GM21576 (cell line): ENCODE measurements at regions not wholly inside any gene's neighbourhood (a gene's known extent, or its start where the extent isn't known, plus 50 kb on each side); places are given as distances from the start of the nearest gene placed in this dataset.
"Not testable (repeated sequence)": the region's sequence is repeated elsewhere in the genome, so short reads cannot be mapped to it uniquely, and the experiment has no call there.

Experiments
- ATAC-seq: cut with Tn5 transposase; IDR thresholded peaks from one replicate; pipeline ENCODE4 v1.9.1; 2021; ENCODE audit warnings: mild to moderate bottlenecking, moderate library complexity; ENCODE audit not compliant: unreplicated experiment

DNA sequence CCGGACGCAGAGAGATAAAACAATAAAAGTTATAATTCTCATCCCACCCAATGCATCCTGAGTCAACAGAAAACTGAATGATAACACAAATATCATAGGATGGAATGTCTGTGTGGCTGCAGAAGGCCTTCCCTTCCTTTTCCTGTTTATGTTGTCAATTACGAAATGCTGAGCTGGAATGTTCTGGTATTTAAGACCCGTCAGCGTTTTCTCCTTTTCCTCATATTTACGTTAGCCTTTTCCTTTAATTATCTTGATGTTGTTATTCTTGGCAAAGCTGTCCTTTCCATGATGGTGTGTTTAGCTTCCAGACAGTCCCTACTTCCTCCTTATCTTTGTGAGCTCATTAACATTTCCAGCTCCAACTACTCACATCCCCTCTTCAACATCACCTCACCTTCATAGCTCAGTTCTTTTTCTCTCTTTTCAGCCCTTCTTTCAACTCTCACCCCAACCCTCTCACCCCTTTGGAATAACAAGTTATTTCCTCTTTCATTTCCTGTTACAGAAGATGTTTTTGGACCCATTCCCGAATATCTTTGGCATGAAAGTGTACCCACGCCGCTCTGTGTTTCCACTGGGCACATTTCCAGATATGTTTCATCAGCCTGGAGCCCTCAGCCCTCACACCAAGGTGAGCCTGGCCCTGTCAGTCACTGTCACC, 221.6 kb downstream of the NR2F1-AS1 start:
- ATAC-seq = no peak

GRCh38 chr5:93358176-93358575, 222.8 kb downstream of the NR2F1-AS1 start:
- no peak for ATAC-seq

GRCh38 chr5:93357686-93358085, 223.3 kb downstream of the NR2F1-AS1 start:
- no peak for ATAC-seq

GRCh38 chr5:93355691-93356090, 225.3 kb downstream of the NR2F1-AS1 start:
- ATAC-seq = no peak

DNA sequence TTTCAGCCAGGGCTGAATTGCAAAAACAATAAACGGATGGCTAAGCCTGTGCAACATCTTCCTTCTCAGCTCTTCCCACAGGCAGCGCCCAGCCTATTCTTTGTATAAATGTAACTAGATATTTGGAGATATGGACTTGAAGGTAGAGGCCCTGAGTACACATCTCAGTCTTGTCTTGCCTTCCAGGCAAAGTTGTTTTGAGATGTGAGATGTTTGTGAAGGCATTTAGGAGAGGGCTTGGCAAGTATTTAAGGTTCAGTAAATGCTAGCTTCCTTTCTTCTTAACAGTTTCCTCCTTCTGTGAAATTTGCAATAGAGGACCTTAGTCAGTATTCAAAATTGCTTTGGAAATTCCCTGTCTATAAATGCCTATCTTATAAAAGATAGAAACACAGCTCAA, 228.8 kb downstream of the NR2F1-AS1 start:
- no peak for ATAC-seq

- no peak for ATAC-seq
Measured at GRCh38 chr5:93349613-93350012, 231.4 kb downstream of the NR2F1-AS1 start.

DNA sequence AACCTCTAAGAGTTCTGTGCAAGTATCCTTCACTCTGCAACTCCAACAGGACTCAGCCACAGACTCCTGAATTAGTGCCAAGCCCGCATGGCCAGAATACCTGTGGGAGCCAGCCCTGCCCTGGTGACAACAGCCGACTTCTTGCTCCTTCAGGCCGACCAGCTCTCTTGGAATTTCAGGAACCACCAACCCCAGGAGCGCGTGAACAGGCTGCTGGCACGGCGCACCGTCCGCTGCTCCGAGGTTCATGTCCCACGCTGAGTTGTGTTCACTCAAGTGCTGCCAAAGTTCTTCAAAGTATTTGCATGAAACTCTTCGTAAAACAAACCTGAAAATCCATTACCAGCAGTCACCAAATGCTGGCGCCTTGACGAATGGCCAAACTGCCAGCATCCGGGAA, 232.8 kb downstream of the NR2F1-AS1 start:
- no peak for ATAC-seq

GRCh38 chr5:93346850-93347249, 234.2 kb downstream of the NR2F1-AS1 start:
- ATAC-seq = not testable (repeated sequence)

DNA sequence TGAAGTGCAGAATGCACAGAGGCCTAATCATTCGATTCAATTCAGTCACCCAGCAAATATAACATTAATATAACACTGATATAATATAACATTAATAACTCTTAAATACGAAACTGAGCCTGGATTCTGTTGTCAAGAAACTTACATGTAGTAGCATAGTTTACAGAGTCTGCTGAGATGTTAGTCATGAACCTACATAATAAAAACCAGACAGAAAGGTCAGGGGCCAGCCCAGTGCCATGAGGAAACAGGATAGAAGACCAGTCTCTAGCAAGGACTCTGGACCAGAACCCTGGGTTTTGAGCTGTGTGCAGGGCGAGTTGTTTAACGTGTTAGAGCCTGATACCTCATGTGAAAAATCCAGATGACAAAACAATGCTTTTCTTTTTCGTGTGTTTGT, 234.7 kb downstream of the NR2F1-AS1 start:
- no peak for ATAC-seq

DNA sequence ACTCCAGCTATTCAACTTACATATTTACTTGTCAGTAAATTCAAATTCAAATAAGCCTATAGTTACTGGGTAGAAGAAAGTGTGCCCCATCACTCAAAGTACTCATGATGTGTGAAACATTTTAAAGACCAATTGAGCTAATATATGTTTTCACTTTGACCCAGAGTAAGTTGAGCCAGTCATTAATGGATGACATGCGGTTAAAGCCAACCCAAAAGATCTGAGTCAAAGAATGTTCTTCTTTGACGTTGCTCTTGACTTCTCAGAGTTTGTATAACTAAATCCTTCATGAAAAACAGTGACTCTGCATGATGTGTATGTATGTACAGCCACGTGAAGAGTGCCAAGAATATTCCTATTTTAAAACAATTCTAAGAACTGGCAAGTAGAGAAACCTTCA, 237.4 kb downstream of the NR2F1-AS1 start:
- no peak for ATAC-seq

- ATAC-seq = peak; percentile 71
Measured at GRCh38 chr5:93342563-93343061, 238.4 kb downstream of the NR2F1-AS1 start.

- no peak for ATAC-seq
Measured at GRCh38 chr5:93340881-93341280, 240.1 kb downstream of the NR2F1-AS1 start.

DNA sequence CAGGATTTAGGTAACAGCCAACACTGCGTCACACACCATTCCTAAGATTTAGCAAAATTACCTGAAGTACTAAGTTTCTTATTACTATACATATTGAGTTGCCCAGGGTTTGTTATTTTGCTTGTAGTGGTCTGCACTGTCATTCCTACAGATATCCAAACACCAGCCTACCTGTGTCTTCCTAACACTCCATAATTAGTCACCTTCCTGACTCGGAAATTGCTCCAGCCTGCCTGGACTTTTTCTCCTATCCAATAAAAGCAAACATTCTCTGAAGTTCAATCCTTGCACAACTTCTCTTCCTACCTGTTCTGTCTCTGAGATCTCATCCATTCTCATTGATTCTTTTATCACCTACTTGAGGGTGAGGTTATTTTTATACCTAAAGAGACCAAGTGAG, 243.9 kb downstream of the NR2F1-AS1 start:
- no peak for ATAC-seq

GRCh38 chr5:93336330-93337110, 244.5 kb downstream of the NR2F1-AS1 start:
- no peak for ATAC-seq

DNA sequence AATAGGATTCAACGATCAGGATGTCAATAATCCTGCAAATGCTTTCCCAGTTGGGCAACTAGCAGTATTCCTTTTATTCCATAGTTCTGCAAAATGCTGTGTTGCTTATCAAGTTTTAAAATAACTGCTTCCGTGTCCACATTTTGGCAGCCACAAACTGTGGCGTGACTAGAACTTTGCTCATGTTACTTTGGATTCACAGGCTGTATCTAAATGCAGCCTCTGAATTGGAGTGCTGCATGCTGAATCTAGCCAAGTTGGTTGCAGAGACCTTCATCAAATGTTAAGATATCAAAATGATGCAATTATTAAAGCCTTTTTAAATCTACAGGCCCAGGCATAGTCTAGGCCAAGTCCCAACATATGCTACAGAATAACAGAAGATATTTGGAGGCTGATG, 249.2 kb downstream of the NR2F1-AS1 start:
- ATAC-seq = no peak

DNA sequence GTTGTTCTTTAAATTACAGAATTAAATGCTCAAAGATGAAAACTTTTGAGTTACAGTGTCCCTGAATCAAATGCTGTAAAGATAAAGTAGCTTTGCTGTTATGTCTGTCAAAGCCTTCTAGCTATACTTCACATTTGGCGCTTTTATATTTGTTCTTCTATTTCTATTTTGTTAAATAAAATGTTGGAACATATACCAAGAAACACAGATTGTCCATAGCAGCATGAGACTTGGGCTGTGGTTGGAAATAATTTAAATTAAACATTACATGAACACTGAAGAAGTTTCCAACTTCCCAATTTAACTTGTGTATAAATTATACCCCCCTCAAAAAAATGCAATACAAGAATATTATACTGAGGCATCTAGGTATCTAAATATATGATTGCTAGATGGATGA, 249.8 kb downstream of the NR2F1-AS1 start:
- no peak for ATAC-seq

- no peak for ATAC-seq
Measured at GRCh38 chr5:93330506-93330905, 250.5 kb downstream of the NR2F1-AS1 start.

- ATAC-seq = no peak
Measured at GRCh38 chr5:93329756-93330155, 251.3 kb downstream of the NR2F1-AS1 start.

GRCh38 chr5:93328833-93329232, 252.2 kb downstream of the NR2F1-AS1 start:
- no peak for ATAC-seq

DNA sequence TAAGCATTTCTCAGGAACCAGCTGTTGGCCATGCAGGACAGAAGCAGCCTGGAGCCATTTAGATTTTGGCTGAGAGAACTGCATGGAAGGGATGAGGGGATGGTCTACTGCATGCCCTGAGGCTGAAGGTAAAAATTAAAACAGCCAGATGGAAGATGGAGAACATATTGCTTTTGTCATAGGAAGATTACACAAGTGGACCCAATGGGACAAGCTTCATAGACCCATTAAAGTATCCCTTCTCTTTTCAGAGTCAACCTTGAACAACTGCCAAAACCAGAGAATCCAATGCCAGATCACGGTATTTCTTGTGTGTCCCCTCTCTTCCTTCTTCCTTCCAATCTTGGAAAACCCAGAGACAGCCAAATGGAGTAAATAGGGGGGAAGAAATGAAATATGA, 253.4 kb downstream of the NR2F1-AS1 start:
- no peak for ATAC-seq

DNA sequence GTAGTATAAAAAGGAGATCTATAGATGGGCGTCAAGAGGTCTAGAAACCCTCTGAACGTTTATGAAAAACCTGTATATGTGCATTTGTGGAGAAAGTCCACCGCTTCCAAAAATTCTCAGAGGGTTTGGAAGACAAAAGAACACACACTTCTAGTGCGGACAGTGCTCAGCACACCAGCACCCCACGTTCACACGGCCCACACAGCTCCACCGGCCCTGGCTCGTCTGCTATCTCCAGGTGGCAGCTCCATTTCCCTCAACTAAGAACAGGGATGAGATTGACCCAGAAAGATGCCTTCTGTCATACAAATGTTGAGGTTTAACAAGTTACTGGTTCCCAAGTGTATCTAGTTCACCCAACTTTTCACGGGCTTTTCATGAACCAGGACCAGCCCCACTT, 255.1 kb downstream of the NR2F1-AS1 start:
- ATAC-seq = no peak
